ENCODE measurements at regions not wholly inside any gene's neighbourhood (a gene's known extent, or its start where the extent isn't known, plus 50 kb on each side); places are given as distances from the start of the nearest gene placed in this dataset.

DNA sequence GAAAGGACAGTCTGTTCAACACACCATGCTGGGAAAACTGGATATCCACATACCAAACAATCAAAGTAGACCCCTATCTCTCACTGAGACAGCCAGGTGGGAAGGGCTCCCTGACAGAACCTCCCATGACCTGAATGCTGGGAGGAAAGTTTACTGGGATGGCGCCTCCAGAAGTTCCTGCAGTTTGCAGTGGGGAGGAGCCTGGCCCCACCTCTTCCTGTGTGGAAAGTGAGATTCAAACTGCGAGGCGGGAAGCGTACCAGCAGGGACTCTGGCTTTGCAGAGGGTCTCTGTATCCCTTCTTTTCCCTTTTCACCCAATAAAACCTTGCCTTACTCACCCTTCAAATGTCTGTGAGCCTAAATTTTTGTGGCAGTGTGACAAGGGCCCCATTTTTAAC is 190.7 kb downstream of the HHIPL2 start:
- TF ChIP-seq ZNF660 (tag by site-specific recombination; IDR thresholded peaks at IDR 0.05) (no peak), ZNF623 (tag by site-specific recombination; IDR thresholded peaks at IDR 0.05) (no peak), ZNF292 (tag by site-specific recombination; IDR thresholded peaks at IDR 0.05; ENCODE audit: borderline replicate concordance, low read depth) (no peak), CTCF (tag by site-specific recombination; IDR thresholded peaks at IDR 0.05) (no peak), ZNF416 (tag by site-specific recombination; IDR thresholded peaks at IDR 0.05) (no peak), ELK4 (IDR thresholded peaks at IDR 0.05; ENCODE audit: borderline replicate concordance, low read depth, low read length) (no peak), PRDM2 (tag by site-specific recombination; IDR thresholded peaks at IDR 0.05; ENCODE audit: borderline replicate concordance) (no peak), PATZ1 (tag by site-specific recombination; IDR thresholded peaks at IDR 0.05) (no peak), ZNF26 (tag by site-specific recombination; IDR thresholded peaks at IDR 0.05) (no peak)
- TF ChIP-seq, protein P1, sequence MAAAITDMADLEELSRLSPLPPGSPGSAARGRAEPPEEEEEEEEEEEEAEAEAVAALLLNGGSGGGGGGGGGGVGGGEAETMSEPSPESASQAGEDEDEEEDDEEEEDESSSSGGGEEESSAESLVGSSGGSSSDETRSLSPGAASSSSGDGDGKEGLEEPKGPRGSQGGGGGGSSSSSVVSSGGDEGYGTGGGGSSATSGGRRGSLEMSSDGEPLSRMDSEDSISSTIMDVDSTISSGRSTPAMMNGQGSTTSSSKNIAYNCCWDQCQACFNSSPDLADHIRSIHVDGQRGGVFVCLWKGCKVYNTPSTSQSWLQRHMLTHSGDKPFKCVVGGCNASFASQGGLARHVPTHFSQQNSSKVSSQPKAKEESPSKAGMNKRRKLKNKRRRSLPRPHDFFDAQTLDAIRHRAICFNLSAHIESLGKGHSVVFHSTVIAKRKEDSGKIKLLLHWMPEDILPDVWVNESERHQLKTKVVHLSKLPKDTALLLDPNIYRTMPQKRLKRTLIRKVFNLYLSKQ (tag by site-specific recombination; IDR thresholded peaks at IDR 0.05; ENCODE audit: borderline replicate concordance), result no peak

Data from HEK293 (cell line).